Right atrium auricular region (tissue), 2 donors: ENCODE measurements at regions not wholly inside any gene's neighbourhood (a gene's known extent, or its start where the extent isn't known, plus 50 kb on each side); places are given as distances from the start of the nearest gene placed in this dataset.

Experiments used
- DNase-seq: peaks from one replicate; pipeline ENCODE4 v3.0.0-alpha.2; 2019; ENCODE audit warnings: low spot score
- H3K27ac ChIP-seq, 2 donors: fragments of 200-600 bp; sonication (generic); 1 replicate in 1 of 2; 2 replicates in 1 of 2; pipeline ENCODE4 v1.5.1; 2016 to 2019
- H3K27me3 ChIP-seq, 2 donors: fragments of 200-600 bp; sonication (generic); one replicate each; pipeline versions ENCODE4 v1.5.1 to v1.6.0; 2017 to 2019
- H3K36me3 ChIP-seq: fragments of 200-600 bp; sonication (generic); one replicate; pipeline ENCODE4 v1.5.1; 2016
- H3K4me1 ChIP-seq, 2 donors: fragments of 200-600 bp; sonication (generic); one replicate each; pipeline versions ENCODE4 v1.5.1 to v1.6.0; 2017 to 2019
- H3K4me3 ChIP-seq, 2 donors: fragments of 200-600 bp; sonication (generic); 1 replicate in 1 of 2; 2 replicates in 1 of 2; pipeline ENCODE4 v1.5.1; 2017 to 2019; ENCODE audit warnings: mild to moderate bottlenecking in 1 of 2, moderate library complexity in 1 of 2
- H3K9me3 ChIP-seq, 2 donors: fragments of 200-600 bp; sonication (generic); one replicate each; pipeline ENCODE4 v1.5.1; 2019
- TF ChIP-seq, protein P1 (sequence below), 2 donors: fragments of 200-600 bp; sonication (generic); IDR thresholded peaks; one replicate each; pipeline ENCODE4 v1.5.1; 2019; ENCODE audit warnings: antibody characterized with exemption in 2 of 2

DNA sequence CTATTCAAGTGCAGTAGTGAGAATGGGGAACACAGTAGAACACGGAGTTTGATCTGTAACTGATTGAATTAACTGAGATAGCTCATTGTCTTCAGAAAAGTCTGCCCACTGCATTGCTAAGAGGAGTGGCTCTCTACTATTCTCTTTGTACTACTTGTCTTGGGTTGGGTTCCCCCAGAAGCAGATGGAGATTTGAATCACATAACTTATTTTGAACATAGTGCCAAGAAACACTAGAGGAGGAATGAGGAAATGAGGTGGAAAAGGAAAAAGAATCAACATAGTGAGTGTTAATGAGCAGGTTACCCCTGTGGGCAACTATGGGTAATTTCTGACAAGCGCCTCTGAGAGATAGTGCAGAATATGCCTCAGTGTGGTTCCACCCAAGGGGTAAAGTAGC is 362.7 kb downstream of the STIM2 start:
- no peaks in the 10 kb centered on the region for H3K4me1 ChIP-seq
- no peak overlapping the region for H3K4me3 ChIP-seq
- H3K36me3 ChIP-seq = no peaks in the 10 kb centered on the region
- no peak overlapping the region for H3K27ac ChIP-seq
- H3K27me3 ChIP-seq = no peaks in the 10 kb centered on the region
- DNase-seq = no peak
- TF ChIP-seq, protein P1, sequence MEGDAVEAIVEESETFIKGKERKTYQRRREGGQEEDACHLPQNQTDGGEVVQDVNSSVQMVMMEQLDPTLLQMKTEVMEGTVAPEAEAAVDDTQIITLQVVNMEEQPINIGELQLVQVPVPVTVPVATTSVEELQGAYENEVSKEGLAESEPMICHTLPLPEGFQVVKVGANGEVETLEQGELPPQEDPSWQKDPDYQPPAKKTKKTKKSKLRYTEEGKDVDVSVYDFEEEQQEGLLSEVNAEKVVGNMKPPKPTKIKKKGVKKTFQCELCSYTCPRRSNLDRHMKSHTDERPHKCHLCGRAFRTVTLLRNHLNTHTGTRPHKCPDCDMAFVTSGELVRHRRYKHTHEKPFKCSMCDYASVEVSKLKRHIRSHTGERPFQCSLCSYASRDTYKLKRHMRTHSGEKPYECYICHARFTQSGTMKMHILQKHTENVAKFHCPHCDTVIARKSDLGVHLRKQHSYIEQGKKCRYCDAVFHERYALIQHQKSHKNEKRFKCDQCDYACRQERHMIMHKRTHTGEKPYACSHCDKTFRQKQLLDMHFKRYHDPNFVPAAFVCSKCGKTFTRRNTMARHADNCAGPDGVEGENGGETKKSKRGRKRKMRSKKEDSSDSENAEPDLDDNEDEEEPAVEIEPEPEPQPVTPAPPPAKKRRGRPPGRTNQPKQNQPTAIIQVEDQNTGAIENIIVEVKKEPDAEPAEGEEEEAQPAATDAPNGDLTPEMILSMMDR (IDR thresholded peaks at IDR 0.05) = no peak
- no peaks in the 10 kb centered on the region for H3K9me3 ChIP-seq

DNA sequence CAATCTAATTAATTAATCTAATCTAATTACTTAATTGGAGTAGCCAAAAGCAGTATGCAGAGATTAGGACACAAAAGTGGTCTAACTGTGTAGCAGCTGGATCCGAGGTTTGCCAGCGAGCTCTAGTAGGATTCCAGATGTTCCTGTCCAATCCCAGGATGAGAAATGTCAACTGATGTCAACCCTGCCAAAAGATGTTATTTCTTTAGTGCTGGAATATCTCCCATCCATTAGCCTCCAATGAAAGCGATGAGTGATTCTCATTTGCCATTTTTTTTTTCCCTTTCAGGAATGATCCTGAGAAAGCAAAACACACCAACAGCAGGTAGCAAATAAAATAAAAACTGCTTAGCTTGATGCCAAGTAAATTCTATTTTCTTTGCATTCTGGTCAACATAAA is 372.9 kb downstream of the STIM2 start:
- H3K4me3 ChIP-seq = no peak overlapping the region
- no peaks in the 10 kb centered on the region for H3K27me3 ChIP-seq
- no peak overlapping the region for H3K27ac ChIP-seq
- TF ChIP-seq, protein P1 (IDR thresholded peaks at IDR 0.05) = no peak
- no peaks in the 10 kb centered on the region for H3K36me3 ChIP-seq
- no peak for DNase-seq
- no peaks in the 10 kb centered on the region for H3K9me3 ChIP-seq
- H3K4me1 ChIP-seq = no peaks in the 10 kb centered on the region

DNA sequence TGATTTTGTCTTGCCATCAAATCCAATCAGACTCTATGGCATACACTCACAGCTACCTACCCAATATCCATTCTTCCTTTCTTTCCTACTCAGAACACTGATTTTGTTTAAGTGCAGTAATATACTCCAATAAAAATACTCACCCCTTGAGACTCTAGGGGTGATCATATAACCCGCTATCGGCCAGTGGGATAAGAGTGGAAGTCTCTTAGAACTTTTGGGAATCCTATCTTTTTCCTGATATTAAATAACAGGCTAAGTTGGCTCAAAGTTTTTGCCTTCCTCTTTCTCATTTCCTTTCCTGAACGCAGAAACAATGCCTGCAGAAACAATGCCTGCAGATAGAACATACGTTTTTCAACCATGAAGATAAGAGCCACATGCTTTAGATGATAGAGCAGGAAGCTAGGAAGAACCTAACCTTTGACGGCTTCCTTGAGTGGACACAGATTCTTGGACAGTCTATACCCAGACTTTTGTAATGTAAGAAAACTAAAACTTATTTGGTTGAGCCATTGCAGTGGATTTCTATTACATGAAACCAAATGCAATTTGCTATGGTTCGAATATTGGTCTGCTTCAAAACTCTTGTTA is 373.8 kb downstream of the STIM2 start:
- Histone ChIP-seq H3K27me3 (no peaks in the 10 kb centered on the region), H3K36me3 (no peaks in the 10 kb centered on the region), H3K4me3 (no peak overlapping the region), H3K9me3 (no peaks in the 10 kb centered on the region), H3K27ac (no peak overlapping the region), H3K4me1 (no peaks in the 10 kb centered on the region)
- TF ChIP-seq, protein P1 (IDR thresholded peaks at IDR 0.05) = no peak
- no peak for DNase-seq

DNA sequence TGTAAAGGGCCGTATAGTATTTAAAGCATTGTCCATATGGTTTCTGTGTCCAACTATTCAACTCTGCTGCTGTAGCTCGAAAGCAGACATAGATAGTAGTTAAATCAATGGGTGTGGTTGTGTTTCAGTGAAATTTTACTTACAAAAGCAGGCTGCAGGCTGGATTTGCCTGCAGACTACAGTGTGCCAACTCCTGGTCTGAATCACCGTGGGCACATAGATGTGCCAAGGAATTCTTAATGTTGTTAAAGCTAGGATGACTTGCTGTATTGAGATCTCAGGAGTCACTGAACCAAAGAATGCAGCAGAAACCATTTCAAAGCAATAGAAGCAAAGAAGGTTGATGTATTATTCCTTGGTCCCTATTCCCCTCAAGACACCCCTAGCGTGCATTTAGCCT is 379.0 kb downstream of the STIM2 start:
- DNase-seq = no peak
- Histone ChIP-seq H3K27me3 (no peaks in the 10 kb centered on the region), H3K27ac (no peak overlapping the region), H3K4me3 (no peak overlapping the region), H3K4me1 (no peaks in the 10 kb centered on the region), H3K36me3 (no peaks in the 10 kb centered on the region), H3K9me3 (no peaks in the 10 kb centered on the region)
- TF ChIP-seq, protein P1 (IDR thresholded peaks at IDR 0.05) = no peak

DNA sequence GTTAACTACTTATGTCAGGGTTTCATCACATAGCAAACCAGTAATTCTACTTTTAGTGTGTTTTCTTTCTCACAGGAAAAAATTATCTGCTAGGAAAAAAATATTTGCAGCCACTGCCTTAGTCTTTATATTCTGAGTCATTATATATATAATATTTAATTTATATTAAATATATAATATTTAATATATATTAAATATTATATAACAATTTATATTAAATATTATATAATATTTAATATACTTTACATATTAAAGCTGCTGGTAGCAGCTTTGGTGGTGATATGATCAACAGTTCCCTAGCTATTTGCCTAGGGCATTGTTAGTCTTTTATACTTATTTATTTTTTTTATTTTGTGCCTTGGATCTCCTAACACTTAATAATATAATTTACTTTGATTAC is 381.6 kb downstream of the STIM2 start:
- H3K27ac ChIP-seq = no peak overlapping the region
- no peak overlapping the region for H3K4me3 ChIP-seq
- no peaks in the 10 kb centered on the region for H3K27me3 ChIP-seq
- no peaks in the 10 kb centered on the region for H3K9me3 ChIP-seq
- TF ChIP-seq, protein P1 (IDR thresholded peaks at IDR 0.05) = no peak
- H3K36me3 ChIP-seq = no peaks in the 10 kb centered on the region
- DNase-seq = no peak
- H3K4me1 ChIP-seq = no peaks in the 10 kb centered on the region

DNA sequence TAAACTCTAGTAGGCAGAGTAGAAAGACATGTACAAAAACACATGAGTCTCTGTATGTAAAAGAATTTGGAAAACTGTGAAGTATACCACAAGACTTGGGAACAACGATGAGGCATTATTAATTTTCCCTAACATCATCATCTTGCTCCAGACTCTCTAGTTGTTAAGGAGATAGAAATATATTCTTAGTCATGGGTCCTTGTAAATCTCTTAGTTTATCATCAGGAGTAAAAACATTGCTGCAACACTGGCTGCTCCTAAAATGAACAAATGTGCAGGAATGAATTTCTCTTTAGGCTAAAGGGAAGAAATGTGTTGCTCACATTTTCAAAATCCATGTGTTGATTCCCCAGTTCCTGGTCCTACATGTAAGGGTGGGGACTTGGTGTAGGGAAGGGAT is 384.6 kb downstream of the STIM2 start:
- H3K9me3 ChIP-seq = no peaks in the 10 kb centered on the region
- TF ChIP-seq, protein P1 (IDR thresholded peaks at IDR 0.05) = no peak

More for the DNA sequence above, 384.6 kb downstream of the STIM2 start:
- no peaks in the 10 kb centered on the region for H3K36me3 ChIP-seq
- no peaks in the 10 kb centered on the region for H3K27me3 ChIP-seq
- DNase-seq = no peak
- no peak overlapping the region for H3K27ac ChIP-seq
- H3K4me1 ChIP-seq = no peaks in the 10 kb centered on the region
- no peak overlapping the region for H3K4me3 ChIP-seq
